Endodermal cell (in vitro differentiated cells): ENCODE measurements at regions not wholly inside any gene's neighbourhood (a gene's known extent, or its start where the extent isn't known, plus 50 kb on each side); places are given as distances from the start of the nearest gene placed in this dataset.

Experiments used
- DNase-seq: peaks from one replicate; pipeline ENCODE4 v3.0.0-alpha.2; 2017
- H3K27ac ChIP-seq: 2 replicates; pipeline ENCODE4 v1.5.1; 2013; ENCODE audit warnings: mild to moderate bottlenecking, low read depth, low read length, moderate library complexity
- H3K27me3 ChIP-seq: 2 replicates; pipeline ENCODE4 v1.6.1; 2013; ENCODE audit warnings: mild to moderate bottlenecking, low read length, moderate library complexity; ENCODE audit not compliant: insufficient read depth, control insufficient read depth, poor library complexity, severe bottlenecking
- H3K36me3 ChIP-seq: 2 replicates; pipeline ENCODE4 v1.7.0; 2013; ENCODE audit warnings: mild to moderate bottlenecking, low read length, moderate library complexity; ENCODE audit not compliant: control insufficient read depth, insufficient read depth
- H3K4me1 ChIP-seq: one replicate; pipeline ENCODE4 v1.7.0; 2013; ENCODE audit warnings: low read length; ENCODE audit not compliant: control insufficient read depth, insufficient read depth
- H3K4me3 ChIP-seq: 2 replicates; pipeline ENCODE4 v1.5.1; 2013; ENCODE audit warnings: mild to moderate bottlenecking, low read length, moderate library complexity
- H3K9ac ChIP-seq: 2 replicates; pipeline ENCODE4 v1.6.1; 2013; ENCODE audit warnings: mild to moderate bottlenecking, low read length, moderate library complexity; ENCODE audit not compliant: poor library complexity, severe bottlenecking; ENCODE audit errors: extremely low read depth
- H3K9me3 ChIP-seq: 2 replicates; pipeline ENCODE4 v1.6.1; 2013; ENCODE audit warnings: mild to moderate bottlenecking, low read length, moderate library complexity; ENCODE audit not compliant: control insufficient read depth
- H3K27ac Mint-ChIP-seq: 2 replicates; pipeline ENCODE4 v1.8.0; 2020; ENCODE audit warnings: mixed read lengths
- H3K27me3 Mint-ChIP-seq: 2 replicates; pipeline ENCODE4 v1.8.0; 2021; ENCODE audit warnings: mild to moderate bottlenecking, mixed read lengths; ENCODE audit not compliant: insufficient read depth
- H3K36me3 Mint-ChIP-seq: 2 replicates; pipeline ENCODE4 v1.8.0; 2020; ENCODE audit warnings: low read depth, mixed read lengths
- H3K4me1 Mint-ChIP-seq: 2 replicates; pipeline ENCODE4 v1.8.0; 2020; ENCODE audit warnings: mixed read lengths
- H3K4me3 Mint-ChIP-seq: 2 replicates; pipeline ENCODE4 v1.8.0; 2020; ENCODE audit warnings: mild to moderate bottlenecking, moderate library complexity, mixed read lengths
- H3K9me3 Mint-ChIP-seq: 2 replicates; pipeline ENCODE4 v1.8.0; 2020; ENCODE audit warnings: mild to moderate bottlenecking, mixed read lengths
- CTCF ChIP-seq: fragments of 200-600 bp; sonication (generic); conservative IDR thresholded peaks from 2 replicates; pipeline ENCODE4 v1.5.0; 2021; ENCODE audit warnings: antibody characterized with exemption, mild to moderate bottlenecking
- WGBS, 2 experiments: methylation state at CpG; one replicate each; pipeline versions ENCODE4 v1.1.5 to v1.1.7; 2013; ENCODE audit warnings: missing lambda C conversion rate in 2 of 2, mixed read lengths in 1 of 2; ENCODE audit not compliant: insufficient coverage in 1 of 2, insufficient read length in 1 of 2; 5-methylcytosine and 5-hydroxymethylcytosine counted together

- Histone ChIP-seq H3K36me3 (no peaks in the 10 kb centered on the region), H3K4me3 (no peak overlapping the region), H3K4me1 (no peaks in the 10 kb centered on the region), H3K27me3 (no peaks in the 10 kb centered on the region), H3K9me3 (peaks cover 52% of the 10 kb centered on the region), H3K27ac (no peak overlapping the region), H3K9ac (no peak overlapping the region)
- 81 to 84% methylated on average over 5 to 10 of the region's 10 CpGs for WGBS, 2 experiments
- DNase-seq: no peak
- peaks cover 98% of the 10 kb centered on the region for H3K9me3 Mint-ChIP-seq
- H3K27ac Mint-ChIP-seq: no peak overlapping the region
- peaks cover 4% of the 10 kb centered on the region for H3K36me3 Mint-ChIP-seq
- no peaks in the 10 kb centered on the region for H3K4me1 Mint-ChIP-seq
- no peak overlapping the region for H3K4me3 Mint-ChIP-seq
- H3K27me3 Mint-ChIP-seq: no peaks in the 10 kb centered on the region
- TF ChIP-seq CTCF: no peak
These were observed 519.9 kb downstream of the TBC1D22A start for GRCh38 chr22:47282366-47282765.

DNA sequence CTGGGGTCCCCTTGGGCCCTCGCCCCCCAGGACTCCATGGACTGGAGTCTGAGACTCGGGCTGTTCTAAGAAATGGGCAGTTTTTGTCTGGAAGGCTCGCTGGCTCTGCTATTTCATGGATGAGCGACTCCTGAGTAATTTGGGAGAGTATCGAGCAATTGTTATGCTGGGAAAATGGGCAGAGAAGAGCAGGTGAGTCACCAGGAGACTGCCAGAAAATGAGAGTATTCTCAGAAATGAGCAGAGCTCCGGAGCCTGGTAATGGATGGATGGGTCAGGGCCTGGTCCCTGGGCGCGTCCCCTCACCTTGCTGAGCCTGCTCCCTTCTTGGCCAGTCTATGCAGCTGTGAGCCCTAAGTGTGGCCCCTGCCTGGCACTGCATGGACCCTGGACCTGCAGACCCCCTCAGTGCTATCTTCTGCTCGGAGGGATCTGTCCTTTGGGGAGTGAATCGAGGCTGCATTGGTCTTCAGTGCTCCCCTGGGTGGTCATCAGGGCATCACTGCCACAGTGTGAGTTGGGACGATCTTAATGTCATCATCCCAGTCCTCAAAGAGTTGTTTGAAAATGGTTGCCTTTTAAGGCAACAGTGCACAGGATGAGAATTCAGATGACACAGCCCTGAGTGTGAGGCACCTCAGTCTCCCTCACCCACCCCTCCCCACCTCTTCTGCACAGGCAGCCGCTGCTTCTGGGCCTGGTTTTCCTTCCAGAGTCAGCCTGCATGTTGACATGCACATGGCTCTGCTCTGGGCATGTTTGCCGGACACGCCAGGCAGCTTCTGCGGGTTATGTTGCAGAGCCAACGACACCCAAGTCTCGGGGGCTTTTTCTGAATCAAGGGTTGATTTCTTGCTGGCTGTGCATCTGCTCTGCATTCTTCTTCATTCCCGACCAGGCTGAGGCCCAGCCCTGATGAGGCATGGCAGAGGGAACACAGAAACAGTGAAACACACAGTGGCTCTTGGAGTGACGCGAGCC is 519.0 kb downstream of the TBC1D22A start:
- no peak overlapping the region for H3K4me3 ChIP-seq
- peaks cover 54% of the 10 kb centered on the region for H3K9me3 ChIP-seq
- no peak for TF ChIP-seq CTCF
- Mint-ChIP-seq H3K4me1 (no peaks in the 10 kb centered on the region), H3K27me3 (no peaks in the 10 kb centered on the region), H3K4me3 (no peak overlapping the region), H3K27ac (no peak overlapping the region), H3K36me3 (peaks cover 6% of the 10 kb centered on the region), H3K9me3 (peaks cover 98% of the 10 kb centered on the region)
- 72 to 83% methylated on average over 14 to 20 of the region's 20 CpGs for WGBS, 2 experiments
- H3K4me1 ChIP-seq: no peaks in the 10 kb centered on the region
- H3K27ac ChIP-seq: no peak overlapping the region
- no peak overlapping the region for H3K9ac ChIP-seq
- H3K36me3 ChIP-seq: no peaks in the 10 kb centered on the region
- no peaks in the 10 kb centered on the region for H3K27me3 ChIP-seq
- DNase-seq: no peak

GRCh38 chr22:47280301-47280700 is 517.9 kb downstream of the TBC1D22A start:
- H3K36me3 ChIP-seq: no peaks in the 10 kb centered on the region
- Mint-ChIP-seq H3K9me3 (peaks cover 98% of the 10 kb centered on the region), H3K36me3 (peaks cover 6% of the 10 kb centered on the region)

More at GRCh38 chr22:47280301-47280700, 517.9 kb downstream of the TBC1D22A start:
- no peak for TF ChIP-seq CTCF
- DNase-seq: no peak
- H3K27ac Mint-ChIP-seq: no peak overlapping the region
- H3K4me3 Mint-ChIP-seq: no peak overlapping the region
- no peaks in the 10 kb centered on the region for H3K27me3 ChIP-seq
- H3K9me3 ChIP-seq: peaks cover 61% of the 10 kb centered on the region
- 71 to 80% methylated on average over 4 to 6 of the region's 6 CpGs for WGBS, 2 experiments
- H3K27ac ChIP-seq: no peak overlapping the region
- no peaks in the 10 kb centered on the region for H3K4me1 ChIP-seq
- no peaks in the 10 kb centered on the region for H3K27me3 Mint-ChIP-seq
- H3K9ac ChIP-seq: no peak overlapping the region
- H3K4me1 Mint-ChIP-seq: no peaks in the 10 kb centered on the region
- no peak overlapping the region for H3K4me3 ChIP-seq
